CD14-positive monocyte (primary cell): ENCODE measurements at regions not wholly inside any gene's neighbourhood (a gene's known extent, or its start where the extent isn't known, plus 50 kb on each side); places are given as distances from the start of the nearest gene placed in this dataset.

Experiments
- DNase-seq, 3 donors: peaks; one replicate each; pipeline ENCODE4 v3.0.0-alpha.2; 2011 to 2022
- H2AFZ ChIP-seq: 2 replicates; pipeline ENCODE4 v1.6.0; 2012; ENCODE audit warnings: mild to moderate bottlenecking, low read depth, low read length, inconsistent platforms; ENCODE audit not compliant: insufficient read depth, poor library complexity, severe bottlenecking
- H3K27ac ChIP-seq, 2 donors: 1 replicate in 1 of 2; 2 replicates in 1 of 2; pipeline ENCODE4 v1.5.1; 2012 to 2013; ENCODE audit warnings: low read length in 2 of 2, control low read depth in 1 of 2, inconsistent platforms in 1 of 2, low read depth in 1 of 2, mild to moderate bottlenecking in 1 of 2
- H3K27me3 ChIP-seq, 2 donors: one replicate each; pipeline versions ENCODE4 v1.6.0 to v1.6.1; 2011 to 2013; ENCODE audit warnings: low read length in 2 of 2; ENCODE audit not compliant: control insufficient read depth in 2 of 2, insufficient read depth in 2 of 2
- H3K36me3 ChIP-seq, 2 donors: replicated peaks in 1 of 2; 1 replicate in 1 of 2; 2 replicates in 1 of 2; pipeline versions ENCODE4 v1.5.1 to v1.6.1; 2012 to 2013; ENCODE audit warnings: low read length in 2 of 2, control low read depth in 1 of 2, inconsistent platforms in 1 of 2, mild to moderate bottlenecking in 1 of 2; ENCODE audit not compliant: insufficient read depth in 2 of 2, control insufficient read depth in 1 of 2
- H3K4me1 ChIP-seq, 2 donors: 1 replicate in 1 of 2; 2 replicates in 1 of 2; pipeline versions ENCODE4 v1.5.1 to v1.6.1; 2012 to 2013; ENCODE audit warnings: low read length in 2 of 2, control low read depth in 1 of 2, inconsistent platforms in 1 of 2, mild to moderate bottlenecking in 1 of 2, moderate library complexity in 1 of 2; ENCODE audit not compliant: insufficient read depth in 2 of 2, control insufficient read depth in 1 of 2
- H3K4me2 ChIP-seq: replicated peaks from 2 replicates; pipeline ENCODE3; 2012; ENCODE audit warnings: low read length, moderate library complexity, mild to moderate bottlenecking; ENCODE audit not compliant: poor library complexity, severe bottlenecking; ENCODE audit errors: extremely low read depth
- H3K4me3 ChIP-seq, 3 experiments: fragments of 200-600 bp in 1 of 3; sonication (generic) in 1 of 3; replicated peaks in 1 of 3; 1 replicate in 2 of 3; 2 replicates in 1 of 3; pipeline ENCODE4 v1.5.1; 2011 to 2013; ENCODE audit warnings: low read length in 3 of 3, mild to moderate bottlenecking in 3 of 3, control low read depth in 2 of 3, low read depth in 2 of 3, inconsistent platforms in 1 of 3, moderate library complexity in 1 of 3
- H3K79me2 ChIP-seq: 2 replicates; pipeline ENCODE4 v1.6.0; 2012; ENCODE audit warnings: mild to moderate bottlenecking, control low read depth, inconsistent platforms, low read length, moderate library complexity; ENCODE audit not compliant: insufficient read depth
- H3K9ac ChIP-seq: 2 replicates; pipeline ENCODE4 v1.6.0; 2017; ENCODE audit warnings: low read length, mild to moderate bottlenecking; ENCODE audit not compliant: insufficient read depth, poor library complexity, severe bottlenecking
- H3K9me3 ChIP-seq, 2 donors: replicated peaks in 1 of 2; 1 replicate in 1 of 2; 2 replicates in 1 of 2; pipeline versions ENCODE4 v1.5.1 to v1.6.1; 2012 to 2013; ENCODE audit warnings: low read length in 2 of 2, control low read depth in 1 of 2; ENCODE audit not compliant: control insufficient read depth in 1 of 2, insufficient read depth in 1 of 2
- H4K20me1 ChIP-seq: 2 replicates; pipeline ENCODE4 v1.6.0; 2012; ENCODE audit warnings: mild to moderate bottlenecking, low read length, control low read depth, moderate library complexity; ENCODE audit not compliant: insufficient read depth
- H3K27ac Mint-ChIP-seq, 7 donors: one replicate each; pipeline ENCODE4 v1.8.0; 2020; ENCODE audit warnings: mild to moderate bottlenecking in 7 of 7, mixed read lengths in 7 of 7, moderate library complexity in 6 of 7, inconsistent platforms in 2 of 7
- H3K27me3 Mint-ChIP-seq, 3 donors: one replicate each; pipeline ENCODE4 v1.8.0; 2021 to 2022; ENCODE audit warnings: low read depth in 3 of 3, mild to moderate bottlenecking in 3 of 3, mixed read lengths in 3 of 3, moderate library complexity in 3 of 3, inconsistent platforms in 1 of 3
- H3K36me3 Mint-ChIP-seq, 2 donors: one replicate each; pipeline ENCODE4 v1.8.0; 2020; ENCODE audit warnings: mixed read lengths in 2 of 2, inconsistent platforms in 1 of 2, mild to moderate bottlenecking in 1 of 2
- H3K4me1 Mint-ChIP-seq: one replicate; pipeline ENCODE4 v1.8.0; 2020; ENCODE audit warnings: mild to moderate bottlenecking, mixed read lengths
- H3K4me3 Mint-ChIP-seq, 2 donors: one replicate each; pipeline ENCODE4 v1.8.0; 2020; ENCODE audit warnings: mild to moderate bottlenecking in 2 of 2, mixed read lengths in 2 of 2, moderate library complexity in 1 of 2
- H3K9me3 Mint-ChIP-seq, 7 donors: one replicate each; pipeline ENCODE4 v1.8.0; 2020 to 2022; ENCODE audit warnings: mixed read lengths in 7 of 7, mild to moderate bottlenecking in 6 of 7, moderate library complexity in 6 of 7, inconsistent platforms in 2 of 7
- WGBS: methylation state at CpG from one replicate; pipeline ENCODE4 v1.1.5; 2013; ENCODE audit warnings: missing lambda C conversion rate; ENCODE audit not compliant: insufficient coverage; 5-methylcytosine and 5-hydroxymethylcytosine counted together
- intact Hi-C, 2 donors: fragments of 100-400 bp; cut with micrococcal nuclease; formaldehyde crosslinking; loops; one replicate each; pipeline versions ENCODE4 v1.15.0 to v1.15.1; 2023
- TF ChIP-seq, protein P1 (sequence below): fragments of 200-600 bp; IDR thresholded peaks from one replicate; pipeline ENCODE4 v1.8.0; 2022; ENCODE audit warnings: antibody characterized with exemption, mild to moderate bottlenecking

DNA sequence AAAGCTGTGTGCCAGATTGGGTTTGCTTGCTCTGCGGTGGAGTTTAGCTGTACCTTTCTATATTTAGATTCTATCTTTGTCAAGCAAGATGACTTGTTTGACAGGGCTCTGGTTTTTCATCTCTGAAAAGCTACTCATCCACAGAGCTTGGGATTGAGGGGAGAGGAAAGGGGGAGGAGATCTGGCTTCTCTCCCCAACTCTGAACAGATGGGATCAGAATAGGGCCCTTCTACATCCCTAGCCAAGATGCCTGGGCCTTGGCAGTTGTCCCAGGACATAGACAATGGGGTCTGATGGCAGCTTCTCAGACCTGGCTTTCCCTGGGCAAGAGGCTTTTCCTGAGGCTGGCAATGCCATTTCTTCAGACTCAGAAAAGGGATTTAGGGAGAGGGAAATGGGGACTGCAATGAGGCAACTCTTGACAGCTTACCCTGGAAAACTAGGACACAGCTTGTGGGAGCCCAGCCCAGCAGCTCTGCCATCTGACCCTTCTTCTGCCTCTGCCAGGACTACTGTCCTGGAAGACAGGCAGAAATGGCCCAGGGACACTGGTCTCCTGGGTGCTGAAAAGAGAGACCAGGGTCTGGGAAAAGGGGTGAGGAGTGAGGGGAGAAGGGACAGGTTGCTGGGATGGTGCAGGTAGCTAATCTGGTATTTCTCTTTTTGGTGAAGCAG, 50.2 kb upstream of the ASTN2 start:
- Histone ChIP-seq H3K79me2 (no peaks in the 10 kb centered on the region), H3K27me3 (no peaks in the 10 kb centered on the region), H3K27ac (no peak overlapping the region), H3K4me1 (no peaks in the 10 kb centered on the region), H3K9ac (no peak overlapping the region), H2AFZ (no peak overlapping the region), H3K4me2 (no peak overlapping the region), H4K20me1 (no peaks in the 10 kb centered on the region), H3K36me3 (no peaks in the 10 kb centered on the region), H3K4me3 (no peak overlapping the region), H3K9me3 (no peaks in the 10 kb centered on the region)
- no CpG with 5 or more reads among the region's 1 CpG for WGBS
- Mint-ChIP-seq H3K27ac (peak overlapping the region in 1 of 7 donors; percentile 58), H3K9me3 (peaks cover 0 to 8% (median 0%) of the 10 kb centered on the region in 7 donors), H3K4me1 (no peaks in the 10 kb centered on the region), H3K27me3 (peaks cover 1 to 4% (median 2%) of the 10 kb centered on the region in 3 donors), H3K4me3 (no peak overlapping the region), H3K36me3 (no peaks in the 10 kb centered on the region)
- TF ChIP-seq, protein P1, sequence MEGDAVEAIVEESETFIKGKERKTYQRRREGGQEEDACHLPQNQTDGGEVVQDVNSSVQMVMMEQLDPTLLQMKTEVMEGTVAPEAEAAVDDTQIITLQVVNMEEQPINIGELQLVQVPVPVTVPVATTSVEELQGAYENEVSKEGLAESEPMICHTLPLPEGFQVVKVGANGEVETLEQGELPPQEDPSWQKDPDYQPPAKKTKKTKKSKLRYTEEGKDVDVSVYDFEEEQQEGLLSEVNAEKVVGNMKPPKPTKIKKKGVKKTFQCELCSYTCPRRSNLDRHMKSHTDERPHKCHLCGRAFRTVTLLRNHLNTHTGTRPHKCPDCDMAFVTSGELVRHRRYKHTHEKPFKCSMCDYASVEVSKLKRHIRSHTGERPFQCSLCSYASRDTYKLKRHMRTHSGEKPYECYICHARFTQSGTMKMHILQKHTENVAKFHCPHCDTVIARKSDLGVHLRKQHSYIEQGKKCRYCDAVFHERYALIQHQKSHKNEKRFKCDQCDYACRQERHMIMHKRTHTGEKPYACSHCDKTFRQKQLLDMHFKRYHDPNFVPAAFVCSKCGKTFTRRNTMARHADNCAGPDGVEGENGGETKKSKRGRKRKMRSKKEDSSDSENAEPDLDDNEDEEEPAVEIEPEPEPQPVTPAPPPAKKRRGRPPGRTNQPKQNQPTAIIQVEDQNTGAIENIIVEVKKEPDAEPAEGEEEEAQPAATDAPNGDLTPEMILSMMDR = no peak
- intact Hi-C loops = no loop called here
- no peak for DNase-seq
